ENCODE measurements at regions not wholly inside any gene's neighbourhood (a gene's known extent, or its start where the extent isn't known, plus 50 kb on each side); places are given as distances from the start of the nearest gene placed in this dataset.
"Not testable (repeated sequence)": the region's sequence is repeated elsewhere in the genome, so short reads cannot be mapped to it uniquely, and the experiment has no call there.

- not testable (repeated sequence) for H2AFZ ChIP-seq; H3K4me2 ChIP-seq; H3K79me2 ChIP-seq (replicated peaks; ENCODE audit: insufficient read depth); H3K4me1 Mint-ChIP-seq; H3K27me3 ChIP-seq (ENCODE audit: insufficient read depth); H3K4me1 ChIP-seq (ENCODE audit: insufficient read depth); DNase-seq (ENCODE audit: low spot score); H3K36me3 ChIP-seq (ENCODE audit: insufficient read depth); H3K9me2 ChIP-seq (ENCODE audit: insufficient read depth); H3K27ac ChIP-seq (ENCODE audit: low read depth); H3K4me3 Mint-ChIP-seq; H3F3A ChIP-seq (replicated peaks; ENCODE audit: low read depth); ATAC-seq; H3K4me3 ChIP-seq; H3K27me3 Mint-ChIP-seq (ENCODE audit: insufficient read depth, low read depth, poor library complexity); H4K20me1 ChIP-seq (replicated peaks; ENCODE audit: insufficient read depth); H3K27ac Mint-ChIP-seq
- Mint-ChIP-seq H3K36me3 (ENCODE audit: low read depth) (peaks cover 22% of the 10 kb centered on the region), H3K9me3 (peaks cover 27% of the 10 kb centered on the region)
Observed at GRCh38 chr2:138315619-138316018, 186.0 kb upstream of the SPOPL start.

GRCh38 chr2:138319616-138320015 lies 182.0 kb upstream of the SPOPL start:
- DNase-seq (ENCODE audit: low spot score) (no peak), ATAC-seq (no peak)
- Histone ChIP-seq H3K36me3 (ENCODE audit: insufficient read depth) (no peaks in the 10 kb centered on the region; the same call in 1 of the 2 replicates), H3K9me2 (ENCODE audit: insufficient read depth) (no peaks in the 10 kb centered on the region), H3K27me3 (ENCODE audit: insufficient read depth) (no peaks in the 10 kb centered on the region), H3K4me3 (no peak overlapping the region), H3K79me2 (replicated peaks; ENCODE audit: insufficient read depth) (no peaks in the 10 kb centered on the region), H3F3A (replicated peaks; ENCODE audit: low read depth) (no peaks in the 10 kb centered on the region), H3K4me1 (ENCODE audit: insufficient read depth) (peaks cover 7% of the 10 kb centered on the region; the same call in 1 of the 2 replicates), H3K27ac (ENCODE audit: low read depth) (no peak overlapping the region), H3K4me2 (no peak overlapping the region), H4K20me1 (replicated peaks; ENCODE audit: insufficient read depth) (no peaks in the 10 kb centered on the region), H2AFZ (no peak overlapping the region)
- Mint-ChIP-seq H3K4me1 (peaks cover 8% of the 10 kb centered on the region), H3K4me3 (no peak overlapping the region), H3K9me3 (peaks cover 21% of the 10 kb centered on the region), H3K27me3 (ENCODE audit: insufficient read depth, low read depth, poor library complexity) (no peaks in the 10 kb centered on the region), H3K36me3 (ENCODE audit: low read depth) (peaks cover 16% of the 10 kb centered on the region), H3K27ac (no peak overlapping the region)
- TF ChIP-seq ETS1 (IDR thresholded peaks at IDR 0.05): no peak
- TF ChIP-seq REST (IDR thresholded peaks at IDR 0.05; ENCODE audit: unreplicated experiment): no peak
- TF ChIP-seq EZH2 (IDR thresholded peaks at IDR 0.05; ENCODE audit: low read depth, unreplicated experiment): no peak
- TF ChIP-seq CREB1 (CRISPR knock-in tag; IDR thresholded peaks at IDR 0.05; ENCODE audit: low read depth): no peak
- TF ChIP-seq ZNF331 (CRISPR knock-in tag; IDR thresholded peaks at IDR 0.05; ENCODE audit: low read depth): no peak
- no peak for TF ChIP-seq EZH2phosphoT487 (IDR thresholded peaks at IDR 0.05; ENCODE audit: unreplicated experiment)
- TF ChIP-seq ZNF462 (CRISPR knock-in tag; IDR thresholded peaks at IDR 0.05): no peak
- no peak for TF ChIP-seq CTCF (conservative IDR thresholded peaks at IDR 0.05; ENCODE audit: low read depth in 2 of 2)
- no peak for TF ChIP-seq POLR2AphosphoS5 (IDR thresholded peaks at IDR 0.05; ENCODE audit: low read depth)
- TF ChIP-seq JUNB (IDR thresholded peaks at IDR 0.05; ENCODE audit: unreplicated experiment): no peak

Data from GM23338 (cell line).